ENCODE measurements at regions not wholly inside any gene's neighbourhood (a gene's known extent, or its start where the extent isn't known, plus 50 kb on each side); places are given as distances from the start of the nearest gene placed in this dataset.
A peak's percentile ranks its signal among the peaks of the same experiment; 100 is the strongest.

DNA sequence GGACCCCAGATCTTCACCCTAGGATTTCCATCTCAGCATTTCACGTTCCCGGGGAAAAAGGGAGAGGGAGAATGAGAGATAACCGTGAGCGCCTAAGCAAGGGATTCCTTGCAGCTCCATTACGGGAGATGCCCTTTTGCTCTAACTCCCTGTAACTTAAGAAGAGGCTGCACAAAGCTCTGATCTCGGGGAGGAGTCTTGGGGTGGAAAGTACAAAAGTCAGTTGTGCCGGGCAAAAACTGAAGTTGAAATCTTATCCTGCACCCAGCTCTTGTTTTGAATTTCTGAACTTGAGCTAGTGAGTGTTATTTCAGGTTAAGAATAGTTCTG lies 256.4 kb upstream of the SOX21 start:
- no peak for DNase-seq

DNA sequence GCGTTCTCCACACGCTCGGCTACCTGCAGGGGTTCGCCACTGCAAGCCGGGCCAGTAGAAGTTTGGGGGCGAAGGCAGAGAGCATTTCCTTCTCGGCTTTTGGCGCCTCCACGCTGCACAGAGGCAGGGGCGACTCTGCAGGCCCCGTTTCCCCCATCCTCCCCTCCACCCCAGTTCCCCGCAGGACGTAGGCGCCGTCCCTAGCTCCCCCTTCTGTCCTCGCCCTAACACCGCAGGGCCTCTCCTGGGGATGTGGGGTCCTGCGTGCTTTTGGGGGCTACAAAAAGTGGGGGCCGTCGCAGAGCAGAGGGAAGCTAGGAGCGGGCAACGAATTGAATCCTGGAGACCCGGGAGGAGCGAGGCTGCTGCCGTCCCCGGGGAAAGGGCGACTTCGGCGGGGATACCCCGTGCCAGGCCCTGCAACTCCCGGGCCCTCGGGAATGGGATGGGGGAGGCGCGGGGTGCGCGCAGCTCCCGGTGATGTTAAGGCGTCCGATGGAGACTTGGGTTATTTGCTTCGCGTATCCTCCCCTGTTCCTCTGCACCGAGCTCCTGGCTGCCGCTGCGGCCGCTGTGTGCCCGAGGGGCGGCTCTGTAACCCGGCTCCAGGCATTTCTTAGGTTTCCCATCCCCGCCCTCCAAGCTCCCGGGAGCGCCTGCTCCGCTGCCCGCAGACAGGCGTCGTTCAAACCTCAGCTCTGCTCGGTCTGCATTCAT lies 255.9 kb upstream of the SOX21 start:
- DNase-seq: peak; percentile 23

DNA sequence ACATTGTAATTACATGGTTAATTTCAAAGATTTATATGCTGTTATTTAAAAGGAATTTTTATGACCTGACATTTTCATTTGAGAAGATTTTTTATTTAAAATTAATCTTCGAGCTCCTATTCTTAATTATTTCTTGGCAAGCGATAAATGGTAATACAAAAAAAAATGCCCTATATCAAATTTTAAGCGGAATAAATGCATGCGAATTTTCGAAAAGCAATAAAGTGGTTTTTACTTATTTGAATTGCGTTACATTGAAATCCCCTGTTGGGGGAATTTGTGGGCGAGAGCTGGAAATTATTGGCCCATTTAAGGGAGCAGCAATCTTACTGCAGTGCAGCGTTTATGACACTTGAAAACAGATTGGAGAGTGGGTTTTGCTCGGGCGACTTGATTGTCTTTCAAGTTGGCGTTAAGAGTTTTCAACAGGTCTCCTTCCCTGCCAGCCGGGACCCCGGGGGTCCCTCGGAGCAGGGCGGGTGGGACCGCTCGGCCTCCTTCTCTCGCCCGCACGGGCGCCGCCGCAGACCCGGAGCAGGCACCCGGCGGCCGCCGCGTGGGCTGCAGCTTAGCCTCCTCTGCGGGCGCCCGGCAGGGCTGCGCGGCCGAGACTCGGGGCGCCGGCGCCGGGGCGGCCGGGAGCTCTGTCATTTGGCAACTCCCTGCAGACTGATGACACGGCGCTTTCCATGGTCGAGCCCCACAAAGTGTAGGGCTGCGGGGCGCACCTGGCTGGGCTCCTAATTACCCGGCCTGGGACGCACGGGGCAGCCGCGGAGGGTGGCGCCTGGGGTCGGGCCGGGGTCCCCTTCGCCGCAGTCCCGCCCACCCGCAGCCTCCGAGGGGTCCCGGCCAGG lies 255.1 kb upstream of the SOX21 start:
- DNase-seq: peak; percentile 12

- DNase-seq: no peak
Observed at GRCh38 chr13:94966422-94966955, 254.1 kb upstream of the SOX21 start.

DNA sequence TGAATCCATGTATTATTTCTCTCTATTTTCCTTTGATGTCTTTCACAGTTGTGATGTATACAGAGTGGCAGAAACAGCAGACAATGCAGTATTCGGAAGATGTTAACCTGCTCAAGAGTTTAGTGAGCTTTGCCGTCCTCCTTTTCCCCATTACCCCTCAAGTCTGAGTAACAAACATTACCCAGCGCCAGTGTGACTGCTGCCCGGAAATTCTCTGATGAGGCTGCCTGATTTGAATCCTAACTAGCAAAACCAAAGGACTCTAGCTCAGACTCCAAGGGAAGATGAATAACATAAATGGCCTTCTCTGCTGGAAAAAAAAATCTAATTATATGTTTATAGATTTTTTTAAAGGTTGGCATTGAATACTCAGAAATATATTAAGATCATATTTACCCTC lies 247.3 kb upstream of the SOX21 start:
- no peak for DNase-seq

DNA sequence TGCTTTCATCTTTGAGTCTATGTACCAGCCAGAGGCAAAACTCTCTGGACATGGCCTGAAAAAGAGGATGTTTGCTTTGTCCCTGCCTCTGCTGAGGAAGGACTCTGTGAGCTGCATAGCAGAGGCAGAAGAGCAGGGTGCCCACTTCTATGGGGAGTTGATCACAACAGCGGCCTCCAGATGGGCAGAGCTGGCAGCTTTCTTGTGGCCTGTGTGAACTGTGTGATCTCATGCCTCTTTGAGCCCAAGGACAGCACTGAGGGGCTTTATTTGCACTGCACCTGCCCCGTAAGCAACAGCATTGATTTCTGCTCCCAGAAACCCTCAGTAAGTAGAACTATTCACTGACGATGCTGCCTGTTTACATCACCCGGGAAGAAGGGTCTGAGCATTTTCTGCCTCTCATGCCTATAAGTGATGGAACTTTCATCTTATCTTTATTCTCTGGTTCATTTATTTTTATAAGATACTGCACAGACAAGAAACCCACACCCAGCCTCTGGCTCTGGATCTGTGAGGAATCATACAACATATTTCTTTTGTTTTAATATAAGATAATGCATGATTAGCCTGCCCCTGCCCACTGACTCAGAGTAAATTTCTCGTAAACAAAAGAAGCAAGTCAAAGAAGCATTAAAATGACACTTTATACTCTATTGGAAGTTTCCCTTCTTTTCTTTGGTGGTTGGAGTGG lies 244.2 kb upstream of the SOX21 start:
- no peak for DNase-seq

DNA sequence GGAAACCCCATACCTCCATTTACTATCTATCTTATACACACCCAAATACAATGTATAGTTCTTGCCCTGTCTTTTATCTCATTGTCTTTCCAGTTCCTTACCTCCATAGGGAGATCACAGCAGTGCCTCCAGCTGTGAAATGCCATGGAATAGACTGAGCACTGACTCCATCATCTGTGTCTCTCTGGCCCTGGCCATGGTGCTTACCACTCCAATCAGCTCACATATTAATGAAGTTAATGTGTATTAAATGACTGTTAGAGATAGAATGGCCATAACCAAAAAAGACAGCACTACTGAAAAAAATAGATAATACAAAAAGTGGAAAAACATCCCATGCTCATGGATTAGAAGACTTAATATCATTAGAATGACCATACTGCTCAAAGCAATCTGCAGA lies 240.4 kb upstream of the SOX21 start:
- DNase-seq: no peak

GRCh38 chr13:94950303-94950702 lies 238.0 kb upstream of the SOX21 start:
- no peak for DNase-seq

- DNase-seq: no peak
Observed at GRCh38 chr13:94947965-94948371, 235.6 kb upstream of the SOX21 start.

GRCh38 chr13:94947392-94947791 lies 235.0 kb upstream of the SOX21 start:
- no peak for DNase-seq

- no peak for DNase-seq
Observed at GRCh38 chr13:94946039-94946438, 233.7 kb upstream of the SOX21 start.

GRCh38 chr13:94938124-94938523 lies 225.8 kb upstream of the SOX21 start:
- no peak for DNase-seq

GRCh38 chr13:94936633-94937032 lies 224.3 kb upstream of the SOX21 start:
- DNase-seq: no peak

DNA sequence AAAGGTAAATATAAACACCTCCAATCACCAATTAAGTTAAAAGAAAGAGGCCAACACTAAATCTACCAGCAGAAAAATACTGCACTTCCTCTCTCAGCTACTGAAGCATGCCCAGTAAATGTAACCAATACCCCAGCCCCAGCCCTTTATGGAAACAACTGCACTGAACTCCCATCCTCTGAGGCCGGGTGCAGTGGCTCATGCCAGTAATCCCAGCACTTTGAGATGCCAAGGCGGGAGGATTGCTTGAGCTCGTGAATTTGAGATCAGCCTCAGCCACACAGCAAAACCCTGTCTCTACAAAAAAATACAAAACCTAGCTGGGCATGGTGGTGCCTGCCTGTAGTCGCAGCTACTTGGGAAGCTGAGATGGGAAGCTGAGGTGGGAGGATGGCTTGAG lies 221.6 kb upstream of the SOX21 start:
- no peak for DNase-seq

GRCh38 chr13:94933230-94933751 lies 220.9 kb upstream of the SOX21 start:
- DNase-seq: no peak

- DNase-seq: no peak
Observed at GRCh38 chr13:94928127-94928775, 215.9 kb upstream of the SOX21 start.

DNA sequence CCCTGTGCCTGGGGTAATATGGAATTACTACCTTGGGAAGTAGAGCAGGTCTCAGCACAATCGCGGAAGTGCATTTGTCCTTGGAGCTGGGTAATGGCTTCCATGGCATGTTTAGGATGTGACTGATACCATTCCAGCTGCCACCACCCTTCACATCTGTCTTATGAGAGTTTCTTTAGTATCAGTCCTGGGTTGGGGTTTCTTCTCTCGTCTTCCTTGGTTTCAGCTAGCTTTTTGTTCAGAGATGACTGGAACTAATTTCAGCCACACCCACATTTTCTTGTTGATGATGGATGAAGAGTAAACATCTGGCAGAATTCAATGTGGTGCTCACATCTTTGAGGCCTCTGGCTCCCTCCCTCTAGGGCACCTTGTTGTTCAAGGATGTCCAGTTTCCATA lies 212.9 kb upstream of the SOX21 start:
- DNase-seq: no peak

DNA sequence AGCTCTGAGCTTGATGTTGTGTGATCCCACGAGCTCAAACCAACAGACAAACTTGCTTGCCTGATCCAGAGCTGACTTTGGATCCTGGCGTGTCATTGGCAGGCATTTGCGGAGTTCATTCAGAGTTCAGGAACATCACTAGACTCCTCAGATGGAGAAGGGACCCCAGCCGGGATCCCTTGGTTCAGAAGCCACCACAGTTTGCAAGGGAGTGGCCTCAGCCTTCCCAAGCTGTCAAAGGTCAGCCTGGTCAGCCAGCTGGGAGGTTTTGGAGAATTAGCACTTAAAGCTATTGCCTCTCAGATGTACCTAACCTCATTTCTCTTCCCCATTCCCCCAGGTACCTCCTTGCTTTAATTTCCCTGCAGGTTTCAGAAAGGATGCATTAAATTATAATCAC lies 208.8 kb upstream of the SOX21 start:
- no peak for DNase-seq

GRCh38 chr13:94920578-94920977 lies 208.2 kb upstream of the SOX21 start:
- no peak for DNase-seq

GRCh38 chr13:94917824-94918223 lies 205.5 kb upstream of the SOX21 start:
- DNase-seq: no peak

GRCh38 chr13:94914895-94915294 lies 202.6 kb upstream of the SOX21 start:
- no peak for DNase-seq

DNA sequence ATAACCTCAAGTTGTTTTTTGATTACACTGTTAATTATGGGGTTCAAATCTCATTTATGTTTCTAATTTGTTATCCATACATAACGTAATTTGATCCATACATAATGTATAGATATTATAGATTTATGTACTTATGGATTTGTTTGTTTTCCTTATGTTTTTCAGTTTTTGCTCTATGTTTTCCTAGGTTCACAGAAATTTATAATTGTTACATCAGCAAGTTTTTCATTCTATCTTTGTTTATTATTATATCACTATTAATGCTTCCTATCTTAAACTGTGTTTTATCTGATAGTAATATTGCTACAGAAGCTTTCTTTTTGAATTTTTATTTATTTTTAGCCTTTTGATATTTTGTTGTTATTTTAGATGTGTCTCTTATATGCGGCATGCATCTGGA lies 194.3 kb upstream of the SOX21 start:
- DNase-seq: no peak

All from T1000 (cell line).